LNCAP (cell line): ENCODE measurements at regions not wholly inside any gene's neighbourhood (a gene's known extent, or its start where the extent isn't known, plus 50 kb on each side); places are given as distances from the start of the nearest gene placed in this dataset.

Experiments used
- TF ChIP-seq, protein P1 (sequence below): fragments of 450-650 bp; IDR thresholded peaks from 2 replicates; pipeline ENCODE4 v1.5.1; 2017; ENCODE audit warnings: mild to moderate bottlenecking

- TF ChIP-seq, protein P1, sequence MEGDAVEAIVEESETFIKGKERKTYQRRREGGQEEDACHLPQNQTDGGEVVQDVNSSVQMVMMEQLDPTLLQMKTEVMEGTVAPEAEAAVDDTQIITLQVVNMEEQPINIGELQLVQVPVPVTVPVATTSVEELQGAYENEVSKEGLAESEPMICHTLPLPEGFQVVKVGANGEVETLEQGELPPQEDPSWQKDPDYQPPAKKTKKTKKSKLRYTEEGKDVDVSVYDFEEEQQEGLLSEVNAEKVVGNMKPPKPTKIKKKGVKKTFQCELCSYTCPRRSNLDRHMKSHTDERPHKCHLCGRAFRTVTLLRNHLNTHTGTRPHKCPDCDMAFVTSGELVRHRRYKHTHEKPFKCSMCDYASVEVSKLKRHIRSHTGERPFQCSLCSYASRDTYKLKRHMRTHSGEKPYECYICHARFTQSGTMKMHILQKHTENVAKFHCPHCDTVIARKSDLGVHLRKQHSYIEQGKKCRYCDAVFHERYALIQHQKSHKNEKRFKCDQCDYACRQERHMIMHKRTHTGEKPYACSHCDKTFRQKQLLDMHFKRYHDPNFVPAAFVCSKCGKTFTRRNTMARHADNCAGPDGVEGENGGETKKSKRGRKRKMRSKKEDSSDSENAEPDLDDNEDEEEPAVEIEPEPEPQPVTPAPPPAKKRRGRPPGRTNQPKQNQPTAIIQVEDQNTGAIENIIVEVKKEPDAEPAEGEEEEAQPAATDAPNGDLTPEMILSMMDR, result no peak
Measured at GRCh38 chr14:22113401-22113800, 439.8 kb upstream of the OR4E1 start.

DNA sequence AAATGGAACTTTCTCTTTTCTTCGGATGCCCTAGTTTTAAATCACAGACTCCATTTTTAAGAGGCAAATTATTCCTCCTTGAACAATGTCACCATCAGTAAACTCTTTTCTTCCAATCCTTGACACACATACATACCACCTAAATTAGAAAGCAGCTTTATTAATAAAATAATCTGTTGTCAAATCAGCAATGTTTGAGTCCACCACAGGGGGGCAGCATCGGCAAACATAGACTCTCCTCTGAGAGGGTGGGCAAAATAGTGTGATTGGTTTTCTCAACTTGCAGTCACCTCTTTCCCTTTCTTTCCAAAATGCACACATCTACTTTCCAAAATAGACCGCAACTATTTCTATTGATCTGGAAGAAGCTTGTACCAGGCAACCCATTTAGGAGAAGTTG is 438.4 kb upstream of the OR4E1 start:
- TF ChIP-seq, protein P1, result peak; percentile 65

DNA sequence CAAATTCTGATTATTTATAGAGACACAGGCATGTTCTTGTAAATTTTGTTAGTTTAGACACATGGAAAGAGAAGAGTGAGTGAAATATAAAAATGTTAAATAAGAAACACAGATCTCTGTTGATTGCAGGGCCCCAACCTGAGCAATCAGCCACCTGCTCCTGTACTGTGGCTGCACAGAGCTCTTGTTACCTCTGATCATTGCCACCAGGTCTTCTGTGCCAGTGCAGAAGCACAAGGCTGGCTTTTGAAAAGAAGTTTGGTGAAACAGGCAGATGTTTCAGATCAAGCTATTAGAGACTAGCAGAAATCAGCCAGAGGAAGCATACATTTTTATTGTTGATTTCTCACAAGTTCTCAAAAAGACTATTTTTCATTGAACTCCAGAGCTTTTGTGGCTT is 434.1 kb upstream of the OR4E1 start:
- TF ChIP-seq, protein P1, result no peak

GRCh38 chr14:22106700-22107697 is 433.4 kb upstream of the OR4E1 start:
- TF ChIP-seq, protein P1, result no peak; the same call in 1 of the 2 replicates

DNA sequence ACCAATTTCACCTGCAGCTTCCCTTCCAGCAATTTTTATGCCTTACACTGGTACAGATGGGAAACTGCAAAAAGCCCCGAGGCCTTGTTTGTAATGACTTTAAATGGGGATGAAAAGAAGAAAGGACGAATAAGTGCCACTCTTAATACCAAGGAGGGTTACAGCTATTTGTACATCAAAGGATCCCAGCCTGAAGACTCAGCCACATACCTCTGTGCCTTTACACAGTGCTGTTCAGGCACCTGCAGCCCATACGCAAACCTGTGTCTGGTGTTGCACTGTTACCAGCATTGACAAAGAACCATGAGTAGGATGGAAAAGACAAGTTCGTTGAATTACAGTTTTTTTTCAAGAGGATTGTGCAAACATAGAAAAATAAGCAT is 432.0 kb upstream of the OR4E1 start:
- TF ChIP-seq, protein P1, result no peak

DNA sequence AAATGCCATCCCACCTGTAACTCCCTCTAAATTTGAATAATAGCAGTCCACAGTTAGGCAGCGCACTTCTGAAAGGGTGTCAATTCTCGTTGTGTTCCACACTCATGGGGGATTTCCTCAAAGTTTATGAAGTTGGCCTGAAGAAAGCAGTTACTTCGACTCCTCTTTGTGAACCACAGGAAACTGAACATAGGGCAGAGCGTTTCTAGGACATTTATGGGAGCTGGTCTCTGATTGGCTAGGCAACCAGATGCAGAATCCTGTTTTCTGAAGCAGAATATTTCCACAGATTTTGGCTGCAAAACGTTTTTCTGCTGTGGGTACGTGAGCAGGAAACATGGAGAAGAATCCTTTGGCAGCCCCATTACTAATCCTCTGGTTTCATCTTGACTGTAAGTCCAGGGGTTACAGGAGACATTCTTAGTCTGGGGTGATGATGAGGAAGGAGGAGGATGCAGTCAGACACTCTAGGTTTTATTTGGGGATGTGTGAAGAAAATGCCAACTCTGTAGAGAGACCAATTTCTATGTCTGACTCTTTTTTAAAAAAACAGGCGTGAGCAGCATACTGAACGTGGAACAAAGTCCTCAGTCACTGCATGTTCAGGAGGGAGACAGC is 431.5 kb upstream of the OR4E1 start:
- TF ChIP-seq, protein P1, result no peak

DNA sequence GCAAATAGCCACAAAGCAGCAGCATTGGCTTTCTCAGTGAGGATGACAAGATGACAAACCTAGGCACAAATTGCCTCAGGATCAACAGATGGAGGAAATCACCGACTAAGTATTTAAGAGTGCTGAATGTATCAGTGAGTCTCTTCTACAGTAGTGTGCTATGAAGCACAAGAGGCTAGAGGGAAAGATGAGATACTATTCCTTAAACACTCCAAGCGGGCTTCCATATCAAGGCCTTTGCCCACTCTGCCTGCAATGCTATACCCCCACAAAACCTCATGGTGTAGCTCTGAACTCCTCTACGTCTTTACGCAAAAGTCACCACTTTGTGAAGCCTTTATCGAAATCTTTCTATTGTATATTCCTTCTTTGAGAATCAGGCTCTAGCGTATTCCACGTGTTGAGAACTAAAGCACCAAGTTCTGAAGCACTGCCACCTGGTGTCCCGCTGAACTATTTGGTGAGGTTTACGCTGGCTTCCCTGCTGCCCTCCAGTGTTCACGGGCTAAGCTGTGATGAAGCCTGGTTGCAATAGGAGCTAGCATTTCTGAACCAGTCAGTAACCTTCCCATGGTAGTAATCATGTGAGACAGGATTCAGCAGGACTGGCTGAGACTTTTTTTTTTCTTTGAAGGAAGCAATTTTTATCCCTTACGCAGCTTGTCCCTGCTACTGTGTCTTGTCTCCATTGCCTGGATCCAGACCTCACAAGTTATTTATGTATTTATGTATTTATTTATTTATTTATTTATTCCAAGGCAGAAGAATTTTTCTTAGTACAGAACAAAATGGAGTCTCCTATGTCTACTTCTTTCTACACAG is 426.5 kb upstream of the OR4E1 start:
- TF ChIP-seq, protein P1, result peak; percentile 88
